Lung (tissue), 9 donors: ENCODE measurements at regions not wholly inside any gene's neighbourhood (a gene's known extent, or its start where the extent isn't known, plus 50 kb on each side); places are given as distances from the start of the nearest gene placed in this dataset.
"Not testable (repeated sequence)": the region's sequence is repeated elsewhere in the genome, so short reads cannot be mapped to it uniquely, and the experiment has no call there.

ENCODE experiments used
- ATAC-seq: fragments of 200-7000 bp; cut with Tn5 transposase; one replicate; pipeline ENCODE4 v1.9.1; 2020; ENCODE audit warnings: moderate number of reproducible peaks; ENCODE audit not compliant: insufficient read depth, low FRiP score
- DNase-seq, 3 donors: peaks; one replicate each; pipeline ENCODE4 v3.0.0-alpha.2; 2013 to 2017
- H3K27ac ChIP-seq, 2 donors: one replicate each; pipeline ENCODE4 v1.5.1; 2013; ENCODE audit warnings: mild to moderate bottlenecking in 2 of 2, moderate library complexity in 2 of 2, control low read depth in 1 of 2, inconsistent platforms in 1 of 2, low read depth in 1 of 2, low read length in 1 of 2
- H3K27me3 ChIP-seq, 3 donors: one replicate each; pipeline ENCODE4 v1.5.1; 2013; ENCODE audit warnings: low read length in 2 of 3; ENCODE audit not compliant: control insufficient read depth in 3 of 3, insufficient read depth in 3 of 3
- H3K36me3 ChIP-seq, 4 donors: one replicate each; pipeline ENCODE4 v1.5.1; 2013; ENCODE audit warnings: low read length in 4 of 4, mild to moderate bottlenecking in 1 of 4, moderate library complexity in 1 of 4; ENCODE audit not compliant: control insufficient read depth in 4 of 4, insufficient read depth in 4 of 4
- H3K4me1 ChIP-seq, 5 donors: one replicate each; pipeline ENCODE4 v1.5.1; 2013; ENCODE audit warnings: low read length in 5 of 5, mild to moderate bottlenecking in 2 of 5, moderate library complexity in 1 of 5; ENCODE audit not compliant: control insufficient read depth in 5 of 5, insufficient read depth in 5 of 5
- H3K4me3 ChIP-seq: one replicate; pipeline ENCODE4 v1.5.1; 2013; ENCODE audit warnings: mild to moderate bottlenecking, control low read depth, moderate library complexity
- H3K9ac ChIP-seq, 2 donors: one replicate each; pipeline ENCODE4 v1.5.1; 2013; ENCODE audit warnings: low read length in 2 of 2, control low read depth in 1 of 2; ENCODE audit not compliant: insufficient read depth in 1 of 2
- H3K9me3 ChIP-seq, 4 donors: one replicate each; pipeline ENCODE4 v1.5.1; 2013; ENCODE audit warnings: low read length in 3 of 4, mild to moderate bottlenecking in 1 of 4, moderate library complexity in 1 of 4; ENCODE audit not compliant: control insufficient read depth in 4 of 4, insufficient read depth in 3 of 4
- WGBS, 2 donors: extraction: QIAGEN DNeasy Blood & Tissue Kit; methylation state at CpG; one replicate each; pipeline ENCODE4 v1.1.7; 2013; 5-methylcytosine and 5-hydroxymethylcytosine counted together
- donor health status: Bipolar disorder and iron deficiency.
- donor health status: healthy.
- donor health status: DM: yes; HTN: yes; CAD: no.

- not testable (repeated sequence) for H3K9ac ChIP-seq, ATAC-seq, H3K27me3 ChIP-seq, DNase-seq, H3K27ac ChIP-seq, H3K9me3 ChIP-seq, H3K4me3 ChIP-seq, H3K36me3 ChIP-seq, H3K4me1 ChIP-seq
- 79 to 92% methylated on average over 4 of the region's 5 CpGs for WGBS, 2 donors
Observed at GRCh38 chr15:20069043-20069442, 472.6 kb downstream of the GOLGA6L6 start.

- not testable (repeated sequence) for ATAC-seq, DNase-seq, H3K27ac ChIP-seq, H3K9me3 ChIP-seq, H3K9ac ChIP-seq, H3K4me1 ChIP-seq, H3K36me3 ChIP-seq, H3K4me3 ChIP-seq, H3K27me3 ChIP-seq
- WGBS, 2 donors, result 47 to 48% methylated on average over 2 of the region's 5 CpGs
Observed at GRCh38 chr15:20066173-20066572, 475.4 kb downstream of the GOLGA6L6 start.

DNA sequence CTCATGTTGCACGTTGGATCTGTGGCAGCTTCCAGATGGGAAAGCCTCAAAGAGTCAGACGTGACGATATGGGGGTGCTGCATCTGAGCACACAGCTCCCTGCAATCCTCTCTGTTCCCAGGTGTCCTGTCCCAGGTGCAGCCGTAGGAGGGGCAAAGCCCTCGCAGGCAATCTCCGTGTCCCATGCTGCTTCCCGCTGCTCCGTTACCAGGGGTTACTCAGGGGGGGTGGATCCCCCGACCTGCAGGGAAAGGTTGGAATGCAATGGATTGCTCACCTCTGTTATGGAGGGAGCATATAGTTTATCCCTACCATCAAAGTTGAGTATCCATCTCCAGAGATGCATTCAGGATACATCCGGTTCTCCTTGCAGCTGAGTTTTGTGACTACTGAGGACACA lies 476.1 kb downstream of the GOLGA6L6 start:
- not testable (repeated sequence) for DNase-seq, H3K4me1 ChIP-seq, H3K27me3 ChIP-seq, H3K9ac ChIP-seq, H3K9me3 ChIP-seq, H3K36me3 ChIP-seq, ATAC-seq, H3K27ac ChIP-seq, H3K4me3 ChIP-seq
- 81 to 86% methylated on average over 7 of the region's 10 CpGs for WGBS, 2 donors

DNA sequence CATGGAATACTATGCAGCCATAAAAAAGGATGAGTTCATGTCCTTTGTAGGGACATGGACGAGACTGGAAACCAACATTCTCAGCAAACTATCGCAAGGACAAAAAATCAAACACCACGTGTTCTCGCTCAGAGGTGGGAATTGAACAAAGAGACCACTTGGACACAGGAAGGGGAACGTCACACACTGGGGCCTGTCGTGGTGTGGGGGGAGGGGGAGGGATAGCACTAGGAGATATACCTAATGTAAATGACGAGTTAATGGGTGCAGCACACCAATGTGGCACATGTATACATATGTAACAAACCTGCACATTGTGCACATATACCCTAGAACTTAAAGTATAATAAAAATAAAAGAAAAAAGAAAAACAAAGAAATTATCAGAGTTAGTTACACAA lies 478.4 kb downstream of the GOLGA6L6 start:
- DNase-seq, H3K9ac ChIP-seq, H3K4me1 ChIP-seq, H3K9me3 ChIP-seq, H3K27me3 ChIP-seq, H3K4me3 ChIP-seq, H3K27ac ChIP-seq, ATAC-seq, H3K36me3 ChIP-seq: not testable (repeated sequence)
- 70 to 72% methylated on average over 7 of the region's 7 CpGs for WGBS, 2 donors

GRCh38 chr15:20060838-20061237 lies 480.8 kb downstream of the GOLGA6L6 start:
- H3K4me3 ChIP-seq, H3K27ac ChIP-seq, H3K4me1 ChIP-seq, DNase-seq, H3K27me3 ChIP-seq, ATAC-seq, H3K9ac ChIP-seq, H3K9me3 ChIP-seq, H3K36me3 ChIP-seq: not testable (repeated sequence)
- 87 to 88% methylated on average over 6 of the region's 13 CpGs for WGBS, 2 donors

DNA sequence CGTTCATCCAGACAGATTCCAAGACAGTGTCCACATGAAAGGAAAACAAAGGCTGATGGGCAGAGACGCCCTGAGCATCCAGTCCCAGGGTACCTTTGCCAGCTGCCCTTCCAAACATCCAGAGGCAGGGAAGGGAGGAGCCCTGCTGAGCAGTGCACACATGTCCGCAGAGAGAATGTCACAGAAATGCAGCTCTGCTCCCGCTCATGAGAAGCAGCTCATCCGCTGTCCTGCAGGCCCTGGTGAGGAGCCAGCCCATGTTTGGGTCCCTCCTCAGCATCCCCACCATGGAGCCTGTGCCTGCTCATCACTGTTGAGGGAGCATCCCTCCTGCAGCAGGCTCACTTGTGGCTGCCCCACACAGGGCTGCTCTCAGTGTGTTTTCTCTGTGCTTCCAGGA lies 484.7 kb downstream of the GOLGA6L6 start:
- not testable (repeated sequence) for H3K9ac ChIP-seq, H3K27ac ChIP-seq, H3K27me3 ChIP-seq, ATAC-seq, H3K4me3 ChIP-seq, H3K9me3 ChIP-seq, H3K4me1 ChIP-seq, H3K36me3 ChIP-seq, DNase-seq
- WGBS, 2 donors, result 77 to 79% methylated on average over 5 of the region's 5 CpGs

- WGBS, 2 donors, result 49 to 65% methylated on average over 4 to 5 of the region's 5 CpGs
- not testable (repeated sequence) for ATAC-seq, DNase-seq
Observed at GRCh38 chr15:20055921-20056320, 485.7 kb downstream of the GOLGA6L6 start.

GRCh38 chr15:20048189-20048588 lies 493.4 kb downstream of the GOLGA6L6 start:
- not testable (repeated sequence) for H3K27ac ChIP-seq, H3K4me3 ChIP-seq, H3K9ac ChIP-seq, H3K4me1 ChIP-seq, H3K9me3 ChIP-seq, DNase-seq, H3K36me3 ChIP-seq, ATAC-seq, H3K27me3 ChIP-seq
- WGBS, 2 donors, result 83 to 87% methylated on average over 12 to 14 of the region's 16 CpGs

More at GRCh38 chr15:20055921-20056320, 485.7 kb downstream of the GOLGA6L6 start:
- H3K27ac ChIP-seq, H3K4me3 ChIP-seq, H3K4me1 ChIP-seq, H3K36me3 ChIP-seq, H3K9me3 ChIP-seq, H3K27me3 ChIP-seq, H3K9ac ChIP-seq: not testable (repeated sequence)

- H3K9me3 ChIP-seq, H3K27me3 ChIP-seq, H3K4me1 ChIP-seq, ATAC-seq, H3K27ac ChIP-seq, H3K36me3 ChIP-seq, DNase-seq, H3K4me3 ChIP-seq, H3K9ac ChIP-seq: not testable (repeated sequence)
- WGBS, 2 donors, result no CpG with 5 or more reads among the region's 5 CpGs
Observed at GRCh38 chr15:20045165-20045564, 496.4 kb downstream of the GOLGA6L6 start.
